ENCODE measurements at regions not wholly inside any gene's neighbourhood (a gene's known extent, or its start where the extent isn't known, plus 50 kb on each side); places are given as distances from the start of the nearest gene placed in this dataset.

DNA sequence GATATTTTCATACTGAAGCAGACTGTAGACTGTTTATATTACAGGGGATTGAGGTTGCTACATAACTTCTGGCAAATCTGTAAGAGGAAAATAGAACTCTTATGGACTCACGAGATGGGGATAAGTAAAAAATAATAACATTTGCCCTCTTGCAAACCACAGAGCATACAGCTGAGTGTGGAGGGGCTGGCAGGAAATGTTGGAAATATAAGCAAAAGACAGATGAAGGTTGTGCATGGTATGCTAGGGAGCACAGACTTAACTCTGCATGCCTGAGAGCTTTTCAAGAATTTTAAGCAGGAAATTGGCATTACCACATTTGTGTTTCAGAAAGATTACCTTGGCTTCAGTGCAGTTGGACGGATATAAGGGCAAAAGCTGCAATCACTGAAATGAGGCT lies 411.1 kb downstream of the RAD51AP2 start:
- TF ChIP-seq, protein P1, sequence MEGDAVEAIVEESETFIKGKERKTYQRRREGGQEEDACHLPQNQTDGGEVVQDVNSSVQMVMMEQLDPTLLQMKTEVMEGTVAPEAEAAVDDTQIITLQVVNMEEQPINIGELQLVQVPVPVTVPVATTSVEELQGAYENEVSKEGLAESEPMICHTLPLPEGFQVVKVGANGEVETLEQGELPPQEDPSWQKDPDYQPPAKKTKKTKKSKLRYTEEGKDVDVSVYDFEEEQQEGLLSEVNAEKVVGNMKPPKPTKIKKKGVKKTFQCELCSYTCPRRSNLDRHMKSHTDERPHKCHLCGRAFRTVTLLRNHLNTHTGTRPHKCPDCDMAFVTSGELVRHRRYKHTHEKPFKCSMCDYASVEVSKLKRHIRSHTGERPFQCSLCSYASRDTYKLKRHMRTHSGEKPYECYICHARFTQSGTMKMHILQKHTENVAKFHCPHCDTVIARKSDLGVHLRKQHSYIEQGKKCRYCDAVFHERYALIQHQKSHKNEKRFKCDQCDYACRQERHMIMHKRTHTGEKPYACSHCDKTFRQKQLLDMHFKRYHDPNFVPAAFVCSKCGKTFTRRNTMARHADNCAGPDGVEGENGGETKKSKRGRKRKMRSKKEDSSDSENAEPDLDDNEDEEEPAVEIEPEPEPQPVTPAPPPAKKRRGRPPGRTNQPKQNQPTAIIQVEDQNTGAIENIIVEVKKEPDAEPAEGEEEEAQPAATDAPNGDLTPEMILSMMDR (IDR thresholded peaks at IDR 0.05) = no peak
- no peak for TF ChIP-seq POLR2A (IDR thresholded peaks at IDR 0.05)
- no peak for TF ChIP-seq POLR2AphosphoS5 (IDR thresholded peaks at IDR 0.05)
- TF ChIP-seq EP300 (IDR thresholded peaks at IDR 0.05) = no peak

All from stomach (tissue), 4 donors.